GM12892 (cell line): ENCODE measurements at regions not wholly inside any gene's neighbourhood (a gene's known extent, or its start where the extent isn't known, plus 50 kb on each side); places are given as distances from the start of the nearest gene placed in this dataset.

Source experiments
- DNase-seq: peaks from one replicate; pipeline ENCODE4 v3.0.0; 2011; ENCODE audit not compliant: insufficient read length
- FAIRE-seq: peaks from 2 replicates; lab custom pipeline; 2011; peaks lifted over from hg19 to GRCh38; lab: Jason Lieb, UNC
- POLR2A ChIP-seq: IDR thresholded peaks from 2 replicates; pipeline ENCODE4 v1.6.1; 2011; ENCODE audit warnings: low read depth, low read length, control low read depth
- POLR2AphosphoS5 ChIP-seq: IDR thresholded peaks from 2 replicates; pipeline ENCODE4 v1.6.1; 2011; ENCODE audit warnings: low read depth, low read length, control low read depth
- TAF1 ChIP-seq: IDR thresholded peaks from 2 replicates; pipeline ENCODE4 v1.6.1; 2011; ENCODE audit warnings: low read depth, mild to moderate bottlenecking, control low read depth, low read length, borderline replicate concordance

DNA sequence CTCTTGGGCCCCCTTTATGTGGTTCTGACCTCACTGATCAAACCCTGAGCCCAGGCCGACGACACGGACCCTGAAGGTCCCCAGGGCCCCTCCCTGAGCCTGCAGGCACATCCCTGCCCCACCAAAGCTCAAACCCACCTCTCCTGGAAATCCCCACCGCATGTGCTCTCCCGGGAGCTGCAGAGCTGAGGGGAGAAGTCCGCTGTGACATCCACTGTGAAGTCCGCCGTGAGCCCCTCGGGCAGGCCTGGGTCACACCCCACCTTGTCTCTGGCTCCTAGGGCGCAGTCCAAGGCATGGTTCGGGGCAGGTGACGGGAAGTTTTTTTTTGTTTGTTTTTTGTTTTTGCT is 100.2 kb downstream of the MICALL2 start:
- DNase-seq (no peak), FAIRE-seq (no peak)
- TF ChIP-seq TAF1 (no peak), POLR2A (no peak), POLR2AphosphoS5 (no peak)

DNA sequence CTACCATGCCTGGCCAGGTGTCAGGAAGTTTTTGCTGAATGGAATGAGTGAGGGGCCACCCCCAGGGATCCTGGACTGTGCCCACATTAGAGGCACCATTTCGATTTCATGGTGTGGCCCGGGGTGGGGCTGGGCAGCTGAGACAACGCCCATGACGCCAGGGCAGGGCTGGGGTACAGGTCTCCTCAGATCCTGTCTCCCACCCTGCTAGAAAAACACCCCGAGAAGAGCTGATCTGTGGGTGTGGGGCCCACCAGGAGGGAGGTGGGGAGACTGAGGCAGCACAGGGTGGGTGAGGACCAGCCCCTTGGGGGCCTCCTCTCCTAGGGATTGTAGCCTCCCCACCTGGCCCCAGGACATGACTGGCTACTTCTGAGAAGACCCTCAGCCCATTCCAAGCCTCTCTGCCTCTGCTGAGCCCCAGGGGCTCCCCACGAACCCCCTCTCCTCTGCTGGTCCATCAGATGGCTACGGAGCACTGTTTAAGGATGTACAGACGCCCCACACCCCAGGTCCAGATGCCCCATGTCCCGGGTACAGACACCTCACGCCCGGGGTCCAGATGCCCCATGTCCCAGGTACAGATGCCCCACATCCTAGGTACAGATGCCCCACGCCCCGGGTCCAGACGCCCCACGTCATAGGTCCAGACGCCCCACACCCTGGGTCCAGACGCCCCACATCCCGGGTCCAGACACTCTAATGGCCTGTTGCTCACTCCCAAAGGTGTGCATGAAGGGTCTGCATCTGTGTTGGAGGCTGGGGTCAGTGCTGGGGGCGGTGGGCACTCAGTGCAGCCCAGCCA is 99.4 kb downstream of the MICALL2 start:
- no peak for FAIRE-seq
- TF ChIP-seq TAF1 (no peak), POLR2A (no peak), POLR2AphosphoS5 (no peak)
- no peak for DNase-seq

DNA sequence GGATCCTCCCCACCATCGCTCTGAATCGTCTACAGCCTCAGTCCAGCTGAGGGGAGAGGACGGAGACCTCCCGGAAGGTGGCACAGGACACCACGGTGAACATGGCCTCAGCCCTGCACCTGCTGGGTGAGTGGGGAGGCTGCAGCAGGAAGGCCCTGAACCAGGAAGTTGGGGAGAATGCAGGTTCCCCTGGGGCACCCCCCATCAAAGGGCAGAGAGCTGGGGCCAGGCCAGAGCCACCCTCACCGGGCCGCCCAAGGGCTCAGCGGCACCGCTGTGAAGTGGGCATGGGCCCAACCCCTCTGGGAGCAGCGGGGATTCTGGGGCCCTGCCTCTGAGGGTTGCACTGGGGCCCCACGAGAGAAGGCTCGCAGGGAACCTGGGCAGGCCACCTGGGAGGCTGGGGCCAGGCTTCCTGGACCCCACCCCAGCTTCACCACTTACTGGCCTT is 98.7 kb downstream of the MICALL2 start:
- no peak for TF ChIP-seq POLR2AphosphoS5
- TF ChIP-seq TAF1: no peak
- no peak for TF ChIP-seq POLR2A
- DNase-seq (no peak), FAIRE-seq (no peak)

DNA sequence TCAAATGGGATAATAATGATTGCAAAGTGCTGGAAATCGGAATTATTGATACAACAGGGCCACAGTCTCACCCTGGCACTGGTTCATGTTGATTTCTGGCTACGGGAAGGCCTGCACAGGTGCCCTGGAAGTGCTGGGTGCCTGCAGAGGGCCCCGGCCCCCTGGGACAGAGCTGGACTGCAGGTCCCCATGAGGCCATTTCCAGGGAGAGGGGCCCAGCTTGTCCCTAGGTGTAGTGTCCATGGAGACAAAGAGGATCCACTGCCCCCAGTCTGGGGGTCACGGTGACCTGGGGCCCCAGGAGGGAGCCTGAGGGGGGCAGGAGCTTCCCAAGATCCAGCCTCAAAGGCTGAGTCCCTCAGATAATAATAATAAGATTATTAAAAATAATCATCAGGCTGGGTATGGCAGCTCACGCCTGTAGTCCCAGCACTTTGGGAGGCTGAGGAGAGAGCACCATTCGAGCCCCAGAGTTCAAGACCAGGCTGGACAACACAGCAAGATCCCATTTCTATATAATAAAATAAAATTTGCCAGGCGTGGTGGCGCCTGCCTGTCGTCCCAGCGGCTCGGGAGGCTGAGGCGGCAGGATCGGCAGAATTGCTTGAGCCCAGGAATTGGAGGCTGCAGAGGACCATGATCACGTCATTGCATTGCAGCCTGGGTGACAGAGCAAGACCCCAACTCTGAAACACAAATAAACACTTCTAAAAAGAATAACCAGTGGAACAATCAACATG is 98.1 kb downstream of the MICALL2 start:
- no peak for FAIRE-seq
- no peak for TF ChIP-seq POLR2A
- TF ChIP-seq TAF1: no peak
- no peak for TF ChIP-seq POLR2AphosphoS5

DNA sequence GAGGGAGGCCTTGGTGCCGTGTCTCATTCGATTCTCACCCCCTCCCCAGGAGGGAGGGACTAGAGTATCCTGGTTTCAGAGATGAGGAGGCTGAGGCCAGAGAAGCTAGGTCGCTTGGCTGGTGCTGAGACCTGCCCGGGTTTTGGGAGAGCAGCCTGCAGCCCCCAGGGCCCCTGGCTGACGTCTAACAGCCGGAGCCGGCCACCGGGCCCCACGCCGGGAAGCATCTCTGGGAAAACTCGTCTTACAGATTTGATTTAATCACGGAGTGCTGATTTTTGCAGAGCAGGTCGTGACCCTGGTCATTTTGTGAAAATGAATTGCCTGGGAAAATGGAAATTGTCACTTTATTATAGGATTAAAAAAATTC is 97.5 kb downstream of the MICALL2 start:
- DNase-seq (no peak), FAIRE-seq (no peak)
- TF ChIP-seq POLR2A (no peak), POLR2AphosphoS5 (no peak), TAF1 (no peak)

More for the DNA sequence above, 98.1 kb downstream of the MICALL2 start:
- DNase-seq: no peak

DNA sequence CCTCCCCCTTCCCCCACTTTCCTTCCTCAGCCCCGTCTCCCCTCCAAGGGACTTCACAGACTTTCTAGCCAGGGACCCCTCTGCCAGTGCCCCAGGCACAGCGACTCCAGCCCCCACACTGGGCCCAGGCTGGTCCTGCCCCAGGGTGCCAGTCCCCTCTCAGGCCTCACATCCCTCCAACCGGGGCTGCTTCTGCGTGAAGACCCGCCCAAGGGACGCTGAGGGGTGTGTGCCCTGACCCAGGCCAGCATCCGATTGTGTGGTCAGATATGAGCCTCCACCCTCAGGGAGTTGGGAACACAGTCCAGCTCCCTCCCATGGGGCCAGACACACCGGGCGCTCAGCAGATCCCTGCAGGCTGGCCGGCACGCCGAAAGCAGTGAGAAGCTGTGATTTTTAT is 97.0 kb downstream of the MICALL2 start:
- no peak for FAIRE-seq
- no peak for DNase-seq

DNA sequence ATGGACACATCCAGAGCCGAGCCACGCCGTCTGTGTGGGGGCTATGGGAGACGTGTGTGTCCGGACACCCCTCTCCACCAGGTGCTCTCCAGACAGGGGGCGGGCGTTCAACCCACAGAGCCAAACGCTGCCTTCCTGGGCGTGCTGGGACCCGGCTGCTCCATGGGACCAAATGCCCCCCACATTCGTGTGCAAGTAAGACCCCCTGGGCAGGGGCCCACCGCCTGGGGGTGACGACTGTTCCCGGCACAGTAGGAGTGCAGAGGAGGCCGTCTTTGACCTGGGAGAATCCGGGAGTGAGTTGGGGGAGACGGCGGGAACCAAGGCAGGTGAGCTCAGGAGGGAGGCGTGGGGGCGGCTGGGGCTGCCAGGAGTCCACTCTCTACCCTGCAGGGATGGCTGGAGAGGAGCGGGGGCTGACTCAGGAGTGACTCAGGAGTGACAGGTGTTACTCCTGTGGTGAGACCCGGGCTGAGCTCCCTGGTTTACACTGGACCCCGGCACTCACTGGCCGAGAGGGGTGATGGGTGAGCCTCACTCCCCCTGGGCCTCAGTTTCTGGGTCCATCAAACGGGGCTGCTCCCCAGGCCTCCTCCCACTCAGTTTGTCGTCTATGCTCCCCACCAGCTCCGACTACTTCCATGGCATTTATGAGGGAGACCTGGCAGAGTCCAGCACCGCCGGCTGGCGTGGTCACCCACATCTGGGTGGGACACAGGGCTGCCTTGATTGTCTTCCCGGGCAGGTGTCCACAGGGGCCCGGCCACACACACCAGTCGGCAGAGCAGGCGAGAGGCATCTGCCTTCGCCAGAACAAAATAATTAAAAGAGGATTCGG is 95.0 kb downstream of the MICALL2 start:
- DNase-seq: no peak
- no peak for FAIRE-seq
- TF ChIP-seq POLR2AphosphoS5 (no peak), TAF1 (no peak), POLR2A (no peak)

More for the DNA sequence above, 97.0 kb downstream of the MICALL2 start:
- TF ChIP-seq POLR2AphosphoS5: no peak
- TF ChIP-seq TAF1: no peak
- no peak for TF ChIP-seq POLR2A

DNA sequence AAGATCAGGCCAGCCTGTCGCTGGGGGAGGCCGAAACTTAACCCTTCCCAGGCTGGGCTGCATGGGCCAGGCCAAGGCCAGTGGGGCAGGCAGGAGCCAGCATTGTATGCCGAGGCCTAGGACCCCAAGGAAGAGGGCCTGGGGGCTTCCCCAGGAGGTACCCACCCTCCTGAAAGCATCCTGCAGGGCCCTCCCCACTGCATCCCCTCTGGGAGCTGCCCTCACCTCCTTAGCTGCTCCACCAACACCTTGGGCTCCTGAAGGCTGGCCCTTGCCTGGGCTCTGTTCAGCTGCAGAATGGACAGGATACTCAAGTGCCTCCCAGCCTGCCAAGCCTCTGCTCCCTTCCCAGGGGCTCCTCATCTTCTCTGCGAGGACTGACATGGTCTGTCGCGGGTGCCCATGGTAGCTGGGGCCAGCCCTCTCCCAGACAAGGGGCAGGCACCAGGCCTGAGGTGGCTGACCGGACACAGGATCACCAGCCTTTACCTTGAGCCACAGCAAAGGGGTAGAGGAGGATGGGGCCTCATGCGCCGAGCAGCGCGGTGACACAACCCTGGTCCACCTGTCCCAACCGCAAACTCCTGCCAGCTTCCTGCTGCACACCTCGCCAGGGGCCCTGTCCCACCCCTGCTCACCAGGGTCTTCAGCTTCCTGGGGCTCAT is 94.2 kb downstream of the MICALL2 start:
- TF ChIP-seq POLR2AphosphoS5 (no peak), POLR2A (no peak), TAF1 (no peak)
- DNase-seq: no peak
- no peak for FAIRE-seq

DNA sequence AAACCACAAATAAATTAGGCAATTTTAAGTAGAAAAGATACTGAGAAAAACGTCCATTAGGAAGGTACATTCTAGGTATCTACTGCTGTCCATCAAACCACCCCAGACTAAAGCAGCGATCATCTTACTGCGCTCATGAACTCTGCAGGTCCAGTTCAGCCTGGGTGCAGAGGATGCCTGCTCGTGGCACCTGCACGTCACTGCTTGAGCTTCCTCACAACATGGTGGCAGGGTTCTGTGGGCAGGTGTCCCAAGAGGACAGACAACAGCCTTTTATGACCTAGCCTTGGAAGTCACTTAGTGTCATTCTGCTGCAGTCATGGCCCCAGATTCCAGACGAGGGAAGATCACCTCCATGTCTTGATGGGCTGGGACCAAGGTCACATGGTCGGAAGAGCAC is 93.4 kb downstream of the MICALL2 start:
- TF ChIP-seq POLR2AphosphoS5: no peak
- FAIRE-seq: no peak

DNA sequence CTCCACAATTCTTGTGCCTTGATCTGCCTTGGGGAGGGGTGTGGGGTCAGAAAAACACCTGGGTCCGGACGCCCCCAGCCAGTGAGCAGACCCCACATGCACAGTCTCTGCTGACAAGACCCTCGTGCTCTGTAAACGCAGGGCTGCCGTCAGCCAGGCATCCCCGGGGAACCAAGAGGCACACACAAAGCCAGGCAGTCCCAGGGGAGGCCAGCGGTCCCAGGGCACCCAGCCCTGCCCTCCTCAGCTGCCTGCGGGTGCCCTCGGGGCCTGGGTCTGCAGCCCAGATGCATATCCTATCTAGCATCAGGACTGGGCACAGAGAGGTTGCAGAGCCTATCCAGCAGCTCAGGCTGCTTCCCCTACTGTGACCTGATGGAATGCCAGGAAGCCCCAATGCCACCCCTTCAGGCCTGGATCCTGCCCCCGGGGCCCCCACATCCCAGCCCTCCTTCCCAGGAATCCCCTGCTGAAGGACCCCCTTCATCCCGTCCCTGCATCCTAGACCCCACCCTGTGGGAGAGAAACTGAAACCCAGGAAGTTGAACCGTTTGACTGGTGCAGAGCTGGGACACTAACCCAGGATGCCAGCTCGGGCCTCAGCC is 92.4 kb downstream of the MICALL2 start:
- FAIRE-seq (no peak), DNase-seq (no peak)
- TF ChIP-seq TAF1: no peak
- TF ChIP-seq POLR2AphosphoS5: no peak
- no peak for TF ChIP-seq POLR2A

More for the DNA sequence above, 93.4 kb downstream of the MICALL2 start:
- DNase-seq: no peak
